Natural killer cell (primary cell): ENCODE measurements at regions not wholly inside any gene's neighbourhood (a gene's known extent, or its start where the extent isn't known, plus 50 kb on each side); places are given as distances from the start of the nearest gene placed in this dataset.

Experiments used
- ATAC-seq, 3 donors: fragments of 150-1000 bp in 2 of 3; fragments of 200-7000 bp in 1 of 3; cut with Tn5 transposase; 1 replicate in 1 of 3; 2 replicates in 2 of 3; pipeline ENCODE4 v1.10.0; 2021; ENCODE audit warnings: mild to moderate bottlenecking in 2 of 3, moderate library complexity in 2 of 3
- DNase-seq, 2 donors: peaks; one replicate each; pipeline versions ENCODE4 v3.0.0 to v3.0.0-alpha.2; 2013 to 2021; ENCODE audit warnings: mixed read lengths in 1 of 2
- H3K27ac ChIP-seq: one replicate; pipeline ENCODE4 v1.5.1; 2013; ENCODE audit warnings: mild to moderate bottlenecking, low read length
- H3K27me3 ChIP-seq: one replicate; pipeline ENCODE4 v1.6.1; 2013; ENCODE audit warnings: low read length; ENCODE audit not compliant: control insufficient read depth, insufficient read depth
- H3K36me3 ChIP-seq: one replicate; pipeline ENCODE4 v1.6.1; 2013; ENCODE audit warnings: low read length; ENCODE audit not compliant: control insufficient read depth, insufficient read depth
- H3K4me1 ChIP-seq: one replicate; pipeline ENCODE4 v1.6.1; 2013; ENCODE audit warnings: low read length; ENCODE audit not compliant: control insufficient read depth, insufficient read depth
- H3K4me3 ChIP-seq: one replicate; pipeline ENCODE4 v1.5.1; 2013; ENCODE audit warnings: low read length
- H3K9me3 ChIP-seq: one replicate; pipeline ENCODE4 v1.6.1; 2013; ENCODE audit warnings: low read length; ENCODE audit not compliant: control insufficient read depth, insufficient read depth
- H3K27ac Mint-ChIP-seq, 2 donors: one replicate each; pipeline ENCODE4 v1.8.0; 2022; ENCODE audit warnings: mild to moderate bottlenecking in 2 of 2, mixed read lengths in 2 of 2, moderate library complexity in 1 of 2
- H3K27me3 Mint-ChIP-seq, 2 donors: one replicate each; pipeline ENCODE4 v1.8.0; 2022; ENCODE audit warnings: low read depth in 2 of 2, mixed read lengths in 2 of 2
- H3K36me3 Mint-ChIP-seq: one replicate; pipeline ENCODE4 v1.8.0; 2022; ENCODE audit warnings: mixed read lengths
- H3K4me1 Mint-ChIP-seq, 2 donors: one replicate each; pipeline ENCODE4 v1.8.0; 2022; ENCODE audit warnings: mixed read lengths in 2 of 2
- H3K4me3 Mint-ChIP-seq: one replicate; pipeline ENCODE4 v1.8.0; 2022; ENCODE audit warnings: mild to moderate bottlenecking, moderate library complexity, mixed read lengths
- H3K9me3 Mint-ChIP-seq, 2 donors: one replicate each; pipeline ENCODE4 v1.8.0; 2022; ENCODE audit warnings: mixed read lengths in 2 of 2
- CTCF ChIP-seq: fragments of 200-600 bp; IDR thresholded peaks from one replicate; pipeline ENCODE4 v1.8.0; 2022; ENCODE audit warnings: antibody characterized with exemption
- WGBS: methylation state at CpG from one replicate; pipeline ENCODE4 v1.1.7; 2013; ENCODE audit warnings: missing lambda C conversion rate; ENCODE audit not compliant: insufficient coverage; 5-methylcytosine and 5-hydroxymethylcytosine counted together
- intact Hi-C: fragments of 100-400 bp; cut with micrococcal nuclease; formaldehyde crosslinking; loops from one replicate; pipeline ENCODE4 v1.14.2; 2022

- Histone ChIP-seq H3K4me3 (no peak overlapping the region), H3K4me1 (no peaks in the 10 kb centered on the region), H3K36me3 (no peaks in the 10 kb centered on the region), H3K27me3 (no peaks in the 10 kb centered on the region), H3K9me3 (no peaks in the 10 kb centered on the region), H3K27ac (no peak overlapping the region)
- Mint-ChIP-seq H3K4me1 (no peaks in the 10 kb centered on the region), H3K27ac (no peak overlapping the region), H3K27me3 (no peaks in the 10 kb centered on the region), H3K9me3 (peaks cover 6 to 9% of the 10 kb centered on the region in 2 donors), H3K36me3 (no peaks in the 10 kb centered on the region), H3K4me3 (no peak overlapping the region)
- ATAC-seq: no peak
- no peak for DNase-seq
- no CpG with 5 or more reads among the region's 1 CpG for WGBS
- intact Hi-C loops: no loop called here
- TF ChIP-seq CTCF: no peak
Measured at GRCh38 chr4:59054086-59054485, 1943.9 kb upstream of the IGFBP7 start.

GRCh38 chr4:59057804-59058203 is 1947.6 kb upstream of the IGFBP7 start:
- 84% methylated on average over 2 of the region's 2 CpGs for WGBS
- H3K27me3 Mint-ChIP-seq: no peaks in the 10 kb centered on the region
- no peaks in the 10 kb centered on the region for H3K27me3 ChIP-seq
- DNase-seq (no peak), ATAC-seq (no peak)
- H3K4me3 ChIP-seq: no peak overlapping the region
- H3K27ac Mint-ChIP-seq: no peak overlapping the region
- intact Hi-C loops: no loop called here
- peaks cover 7% of the 10 kb centered on the region for H3K9me3 ChIP-seq
- H3K9me3 Mint-ChIP-seq: peaks cover 9 to 11% of the 10 kb centered on the region in 2 donors
- TF ChIP-seq CTCF: no peak
- no peaks in the 10 kb centered on the region for H3K4me1 Mint-ChIP-seq
- H3K36me3 ChIP-seq: no peaks in the 10 kb centered on the region
- no peaks in the 10 kb centered on the region for H3K36me3 Mint-ChIP-seq
- H3K4me1 ChIP-seq: no peaks in the 10 kb centered on the region
- no peak overlapping the region for H3K4me3 Mint-ChIP-seq
- no peak overlapping the region for H3K27ac ChIP-seq

GRCh38 chr4:59058543-59058942 is 1948.4 kb upstream of the IGFBP7 start:
- ATAC-seq: no peak
- intact Hi-C loops: no loop called here
- WGBS: 38% methylated on average over 2 of the region's 2 CpGs

More at GRCh38 chr4:59058543-59058942, 1948.4 kb upstream of the IGFBP7 start:
- peaks cover 7% of the 10 kb centered on the region for H3K9me3 ChIP-seq
- H3K36me3 Mint-ChIP-seq: no peaks in the 10 kb centered on the region
- H3K4me3 ChIP-seq: no peak overlapping the region
- no peak overlapping the region for H3K4me3 Mint-ChIP-seq
- H3K36me3 ChIP-seq: no peaks in the 10 kb centered on the region
- DNase-seq: no peak
- H3K4me1 Mint-ChIP-seq: no peaks in the 10 kb centered on the region
- no peaks in the 10 kb centered on the region for H3K27me3 Mint-ChIP-seq
- no peak overlapping the region for H3K27ac Mint-ChIP-seq
- H3K27me3 ChIP-seq: no peaks in the 10 kb centered on the region
- peaks cover 10% of the 10 kb centered on the region in 2 donors for H3K9me3 Mint-ChIP-seq
- no peak for TF ChIP-seq CTCF
- no peak overlapping the region for H3K27ac ChIP-seq
- H3K4me1 ChIP-seq: no peaks in the 10 kb centered on the region
